ENCODE measurements at regions not wholly inside any gene's neighbourhood (a gene's known extent, or its start where the extent isn't known, plus 50 kb on each side); places are given as distances from the start of the nearest gene placed in this dataset.

- no peak overlapping the region for H3K27ac ChIP-seq (ENCODE audit: low read depth, low read length, poor library complexity, severe bottlenecking)
- no peak overlapping the region for H3K4me3 ChIP-seq (ENCODE audit: low read depth, low read length, poor library complexity, severe bottlenecking)
- no peaks in the 10 kb centered on the region for H3K9me3 ChIP-seq (ENCODE audit: low read depth, low read length, poor library complexity, severe bottlenecking)
- intact Hi-C loops (cut with micrococcal nuclease; ENCODE audit: unreplicated experiment) = no loop called here
- CTCF ChIA-PET = no interaction called here
- POLR2A ChIA-PET (ENCODE audit: low non-redundant PET) = no interaction called here
- H3K36me3 ChIP-seq (ENCODE audit: insufficient read depth, low read length, poor library complexity, severe bottlenecking) = no peaks in the 10 kb centered on the region
- no peaks in the 10 kb centered on the region for H3K4me1 ChIP-seq (ENCODE audit: insufficient read depth, low read length, poor library complexity, severe bottlenecking)
- no peak for TF ChIP-seq CTCF (conservative IDR thresholded peaks at IDR 0.05; ENCODE audit: low read depth, low read length)
- TF ChIP-seq EZH2 (IDR thresholded peaks at IDR 0.05; ENCODE audit: borderline replicate concordance, low read depth, low read length, poor library complexity, severe bottlenecking) = no peak
- no peak for DNase-seq (ENCODE audit: low spot score)
- no TSS peak for BruUV-seq (replicated peaks)
- no peaks in the 10 kb centered on the region for H3K27me3 ChIP-seq (replicated peaks; ENCODE audit: insufficient read depth, low read depth, low read length, poor library complexity)
These were observed 230.7 kb upstream of the SATB1 start for GRCh38 chr3:18655827-18656226.

- intact Hi-C loops (cut with micrococcal nuclease; ENCODE audit: unreplicated experiment) = no loop called here
- Histone ChIP-seq H3K27ac (ENCODE audit: low read depth, low read length, poor library complexity, severe bottlenecking) (no peak overlapping the region), H3K9me3 (ENCODE audit: low read depth, low read length, poor library complexity, severe bottlenecking) (no peaks in the 10 kb centered on the region), H3K27me3 (replicated peaks; ENCODE audit: insufficient read depth, low read depth, low read length, poor library complexity) (no peaks in the 10 kb centered on the region), H3K4me3 (ENCODE audit: low read depth, low read length, poor library complexity, severe bottlenecking) (no peak overlapping the region), H3K36me3 (ENCODE audit: insufficient read depth, low read length, poor library complexity, severe bottlenecking) (no peaks in the 10 kb centered on the region), H3K4me1 (ENCODE audit: insufficient read depth, low read length, poor library complexity, severe bottlenecking) (no peaks in the 10 kb centered on the region)
- POLR2A ChIA-PET (ENCODE audit: low non-redundant PET) = no interaction called here
- no peak for DNase-seq (ENCODE audit: low spot score)
- no TSS peak for BruUV-seq (replicated peaks)
- TF ChIP-seq EZH2 (IDR thresholded peaks at IDR 0.05; ENCODE audit: borderline replicate concordance, low read depth, low read length, poor library complexity, severe bottlenecking) (no peak), CTCF (conservative IDR thresholded peaks at IDR 0.05; ENCODE audit: low read depth, low read length) (no peak)
- CTCF ChIA-PET = no interaction called here
These were observed 227.6 kb upstream of the SATB1 start for GRCh38 chr3:18652781-18653180.

GRCh38 chr3:18650731-18651130, 225.6 kb upstream of the SATB1 start:
- Histone ChIP-seq H3K27me3 (replicated peaks; ENCODE audit: insufficient read depth, low read depth, low read length, poor library complexity) (no peaks in the 10 kb centered on the region), H3K9me3 (ENCODE audit: low read depth, low read length, poor library complexity, severe bottlenecking) (no peaks in the 10 kb centered on the region), H3K36me3 (ENCODE audit: insufficient read depth, low read length, poor library complexity, severe bottlenecking) (no peaks in the 10 kb centered on the region), H3K4me3 (ENCODE audit: low read depth, low read length, poor library complexity, severe bottlenecking) (no peak overlapping the region), H3K27ac (ENCODE audit: low read depth, low read length, poor library complexity, severe bottlenecking) (no peak overlapping the region), H3K4me1 (ENCODE audit: insufficient read depth, low read length, poor library complexity, severe bottlenecking) (no peaks in the 10 kb centered on the region)
- intact Hi-C loops (cut with micrococcal nuclease; ENCODE audit: unreplicated experiment) = no loop called here
- BruUV-seq (replicated peaks) = no TSS peak
- ChIA-PET POLR2A (ENCODE audit: low non-redundant PET) (no interaction called here), CTCF (no interaction called here)
- DNase-seq (ENCODE audit: low spot score) = no peak
- TF ChIP-seq CTCF (conservative IDR thresholded peaks at IDR 0.05; ENCODE audit: low read depth, low read length) = no peak
- TF ChIP-seq EZH2 (IDR thresholded peaks at IDR 0.05; ENCODE audit: borderline replicate concordance, low read depth, low read length, poor library complexity, severe bottlenecking) = no peak
